ENCODE measurements at regions not wholly inside any gene's neighbourhood (a gene's known extent, or its start where the extent isn't known, plus 50 kb on each side); places are given as distances from the start of the nearest gene placed in this dataset.

DNA sequence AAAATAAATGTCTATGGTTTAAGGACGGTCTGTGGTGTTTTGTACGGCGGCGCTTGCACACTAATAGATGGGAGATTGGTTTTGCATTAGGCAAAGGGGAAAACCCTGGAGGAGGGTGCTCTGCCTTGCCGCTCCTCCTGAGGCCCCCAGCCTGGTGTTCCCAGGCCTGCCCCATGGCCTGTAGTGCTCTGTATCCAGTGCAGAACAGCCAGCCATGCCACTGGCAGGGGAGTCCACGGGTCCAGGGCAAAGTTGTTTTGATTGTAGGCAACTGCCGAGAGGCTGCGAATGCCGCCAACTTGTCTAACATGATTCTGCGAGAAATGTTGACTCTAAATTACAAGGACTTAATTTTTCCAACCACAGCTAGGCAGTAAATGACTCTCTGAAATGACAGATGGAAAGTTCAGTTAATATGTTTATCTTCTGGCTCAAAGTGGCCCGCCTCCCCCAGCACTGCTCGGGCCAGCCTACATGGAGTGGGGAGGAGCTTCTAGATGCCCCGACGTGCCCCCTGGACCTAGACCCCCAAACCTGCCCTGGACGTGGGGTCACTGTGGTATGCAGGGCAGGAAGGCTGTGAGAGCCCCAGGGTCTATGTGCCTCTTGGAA is 104.6 kb upstream of the GDF10 start:
- DNase-seq, result no peak

- DNase-seq, result no peak
Observed at GRCh38 chr10:47196691-47197090, 103.3 kb upstream of the GDF10 start.

DNA sequence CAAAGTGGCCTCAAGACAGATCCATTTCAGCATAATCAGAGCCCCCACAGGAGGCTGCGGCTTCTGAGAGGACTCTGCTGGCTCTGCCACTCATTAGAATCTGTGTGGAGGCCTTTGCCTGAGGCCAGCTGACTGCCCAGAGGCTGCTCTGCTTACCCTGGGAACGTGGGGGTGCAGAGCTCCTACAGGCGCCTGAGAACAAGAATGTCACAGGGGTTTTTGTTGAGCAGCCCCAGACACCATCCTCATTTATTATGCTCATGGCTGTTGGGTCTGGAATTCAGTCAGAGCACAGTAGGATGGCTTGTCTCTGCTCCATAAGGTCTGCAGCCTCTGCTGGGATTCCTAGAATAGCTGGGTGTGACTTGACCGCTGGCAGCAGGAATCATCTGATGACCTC is 101.8 kb upstream of the GDF10 start:
- no peak for DNase-seq

GRCh38 chr10:47205192-47205591 is 94.8 kb upstream of the GDF10 start:
- no peak for DNase-seq

DNA sequence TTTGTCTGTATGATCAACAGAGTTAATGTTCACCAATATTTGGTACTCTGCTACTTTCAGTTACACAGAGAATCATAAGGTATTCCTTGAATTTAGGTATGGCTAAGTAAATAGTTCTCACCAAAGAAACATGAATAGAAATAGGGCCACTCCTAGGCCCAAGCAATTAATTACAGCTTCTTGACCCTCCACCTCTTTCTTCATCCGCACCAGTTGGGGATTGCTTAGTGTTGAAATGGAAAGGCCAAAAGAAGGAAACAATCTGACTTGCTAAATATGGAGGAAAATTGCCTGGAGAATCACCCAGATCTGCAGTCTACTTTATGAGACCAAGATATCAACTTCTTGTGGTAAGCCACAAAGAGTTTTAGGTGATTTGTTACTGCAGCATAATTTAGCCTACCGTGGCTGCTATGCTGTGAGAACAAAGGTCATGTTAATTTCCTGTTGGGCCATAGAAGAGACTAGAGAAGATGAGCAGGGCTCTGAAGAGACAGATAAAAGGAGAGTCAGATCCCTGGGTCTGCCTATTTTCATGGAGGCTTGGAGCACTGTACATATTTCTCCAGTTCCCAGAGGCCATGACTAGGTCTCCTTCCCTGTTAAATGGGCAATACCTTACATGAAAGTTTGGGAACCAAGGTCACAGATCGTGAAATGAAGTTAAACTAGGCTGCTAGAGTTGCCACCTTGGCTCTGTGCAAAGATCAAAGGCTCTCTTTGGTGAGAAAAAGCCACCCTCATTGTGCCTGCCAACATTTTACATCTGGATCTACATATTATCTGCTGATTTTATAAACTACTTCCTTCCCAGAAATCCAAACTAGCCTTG is 93.3 kb upstream of the GDF10 start:
- no peak for DNase-seq

DNA sequence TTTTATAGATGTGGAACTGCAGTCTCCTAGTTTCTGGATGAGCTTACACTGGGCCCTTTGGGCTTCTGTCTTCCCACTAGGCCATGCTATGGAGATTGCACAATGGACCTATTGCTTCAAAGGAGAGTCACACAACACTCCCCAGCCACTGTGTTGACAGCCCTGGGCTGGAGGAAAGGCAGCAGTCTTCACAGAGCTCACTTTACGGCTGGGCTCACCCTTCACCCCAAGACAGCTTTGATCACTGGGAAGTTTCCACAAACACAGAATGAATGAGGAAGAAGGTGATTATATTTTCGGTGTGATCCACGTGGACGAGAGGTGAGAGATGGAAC is 92.7 kb upstream of the GDF10 start:
- no peak for DNase-seq

DNA sequence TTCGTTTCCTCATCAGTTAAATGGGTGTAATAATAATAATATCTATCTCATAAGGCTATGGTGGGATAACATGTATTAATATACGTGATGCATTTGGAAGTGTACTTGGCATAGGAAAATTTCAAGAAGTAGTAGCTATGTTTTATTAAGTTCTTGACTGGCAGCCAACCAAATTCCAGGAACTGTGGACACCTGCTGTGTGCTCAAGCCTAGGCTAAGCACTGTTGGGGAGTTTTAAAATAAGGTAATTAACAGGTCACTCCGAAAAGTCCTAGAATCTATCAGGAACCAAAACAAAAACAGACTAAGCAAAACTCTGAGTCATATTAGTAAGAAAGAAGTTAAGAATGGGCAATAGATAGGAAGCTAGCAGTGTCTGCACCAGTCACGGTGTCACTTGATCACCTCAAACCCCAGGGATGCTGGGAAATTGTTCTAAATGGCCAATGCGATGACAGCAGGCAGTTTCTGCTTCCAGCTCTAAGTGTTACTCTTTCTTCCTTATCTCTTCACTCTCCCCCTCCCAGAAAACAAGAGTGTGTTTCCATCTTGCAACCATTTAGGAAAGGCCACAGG is 92.0 kb upstream of the GDF10 start:
- DNase-seq, result no peak

- no peak for DNase-seq
Observed at GRCh38 chr10:47209466-47209865, 90.5 kb upstream of the GDF10 start.

DNA sequence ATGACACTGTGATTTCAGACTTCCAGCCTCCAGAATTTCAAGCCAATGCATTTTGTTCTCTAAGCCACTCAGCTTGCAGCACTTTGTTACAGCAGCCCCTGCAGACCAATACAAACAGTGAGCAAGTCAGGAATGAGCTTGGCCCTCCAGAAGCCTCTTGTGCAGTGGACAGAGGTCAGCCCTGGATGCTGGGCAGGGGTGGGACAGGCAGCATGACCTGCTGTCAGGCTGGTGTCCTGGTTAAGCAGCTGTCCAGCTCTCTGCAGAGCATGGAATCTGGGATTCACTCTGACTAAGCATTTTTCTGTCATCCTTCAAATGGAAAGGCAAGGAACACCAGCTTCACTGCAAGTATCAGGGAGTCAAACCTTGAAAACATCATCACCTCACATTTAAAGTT is 85.5 kb upstream of the GDF10 start:
- no peak for DNase-seq

GRCh38 chr10:47217113-47217512 is 82.9 kb upstream of the GDF10 start:
- DNase-seq, result no peak

DNA sequence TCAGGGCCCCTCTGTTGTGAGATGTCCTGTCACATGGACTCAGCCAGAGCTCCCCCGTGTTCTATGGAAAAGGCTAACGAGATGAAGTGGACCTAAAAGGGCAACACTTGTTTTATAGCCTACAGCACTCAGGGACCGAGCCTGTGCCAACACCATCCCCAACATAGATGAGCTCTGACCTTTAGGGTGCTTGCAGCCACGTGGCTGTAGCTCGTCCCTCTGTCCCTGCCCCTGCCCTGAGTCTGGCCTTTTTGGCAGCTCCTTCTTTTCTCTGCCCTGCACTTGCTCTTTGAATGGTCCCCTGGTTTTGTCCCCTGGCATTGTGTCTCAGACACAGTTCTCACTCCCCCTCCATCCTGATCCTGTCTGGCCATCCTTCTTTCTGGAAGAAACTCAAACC is 81.2 kb upstream of the GDF10 start:
- no peak for DNase-seq

GRCh38 chr10:47222461-47222860 is 77.5 kb upstream of the GDF10 start:
- no peak for DNase-seq

GRCh38 chr10:47223236-47223635 is 76.8 kb upstream of the GDF10 start:
- DNase-seq, result no peak

GRCh38 chr10:47224546-47225218 is 75.3 kb upstream of the GDF10 start:
- DNase-seq, result no peak

DNA sequence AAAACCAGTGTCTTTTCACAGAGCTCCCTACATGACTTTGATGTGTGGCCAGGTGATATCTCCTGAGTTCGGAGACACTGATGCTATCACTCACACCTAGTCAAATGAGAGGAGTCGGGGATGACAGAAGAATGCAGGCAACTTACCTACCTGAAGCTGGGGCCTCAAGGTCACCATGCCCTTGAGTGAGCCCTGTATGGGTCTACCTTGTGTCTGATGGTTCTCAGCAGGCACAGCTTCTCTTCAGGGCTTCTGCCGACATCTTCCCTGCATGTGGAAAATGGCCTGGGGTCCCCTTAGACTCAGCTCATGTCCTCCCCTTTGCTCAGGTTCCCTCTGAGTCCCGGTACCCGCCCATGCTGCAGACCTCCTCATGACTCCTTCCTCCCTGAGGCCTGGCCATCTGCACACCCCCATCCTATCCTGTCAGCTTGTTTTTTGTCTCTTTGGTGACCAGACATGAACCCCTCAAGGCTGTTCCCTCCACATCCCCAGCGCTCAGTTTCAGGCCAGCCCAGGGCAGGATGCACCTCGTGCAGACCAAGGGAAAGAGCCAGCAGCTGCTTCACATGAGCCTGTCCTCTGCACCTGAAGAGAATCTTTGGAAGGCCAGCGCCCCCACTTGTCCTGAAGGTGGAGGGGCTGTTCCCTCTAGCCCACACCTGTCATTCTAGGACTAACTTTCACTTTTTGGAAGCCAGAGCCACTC is 74.6 kb upstream of the GDF10 start:
- DNase-seq, result no peak

DNA sequence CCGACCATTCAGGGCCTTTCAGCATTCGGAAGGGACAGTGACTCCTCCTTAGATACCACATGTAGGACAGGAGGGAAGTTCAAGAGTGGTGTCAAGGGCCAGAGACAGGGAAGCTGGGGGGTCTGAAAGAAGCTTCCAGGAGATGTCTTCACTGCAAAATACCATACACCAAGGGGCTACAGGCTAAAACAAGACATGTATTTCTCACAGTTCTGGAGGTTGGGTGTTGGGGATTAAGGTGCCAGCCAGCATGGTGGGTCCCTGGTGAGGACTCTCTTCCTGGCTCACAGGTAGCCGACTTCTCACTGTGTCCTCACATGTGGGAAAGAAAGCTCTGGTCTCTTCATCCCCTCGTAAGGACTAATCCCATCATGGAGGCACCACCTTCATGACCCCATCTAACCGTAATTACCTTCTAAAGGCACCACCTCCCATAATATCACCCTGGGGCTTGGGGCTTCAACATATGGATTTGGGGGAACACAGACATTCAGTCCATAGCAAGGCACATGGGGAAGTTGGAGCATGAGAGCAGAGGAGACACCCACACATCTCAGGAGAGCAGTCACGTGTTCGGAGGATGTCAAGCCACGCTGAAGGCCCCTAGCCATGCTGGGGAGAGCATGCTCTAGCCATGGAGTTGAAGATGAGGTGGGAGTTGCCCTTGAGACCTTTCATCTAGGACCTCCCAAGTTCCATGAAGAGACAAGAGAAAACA is 73.9 kb upstream of the GDF10 start:
- no peak for DNase-seq

DNA sequence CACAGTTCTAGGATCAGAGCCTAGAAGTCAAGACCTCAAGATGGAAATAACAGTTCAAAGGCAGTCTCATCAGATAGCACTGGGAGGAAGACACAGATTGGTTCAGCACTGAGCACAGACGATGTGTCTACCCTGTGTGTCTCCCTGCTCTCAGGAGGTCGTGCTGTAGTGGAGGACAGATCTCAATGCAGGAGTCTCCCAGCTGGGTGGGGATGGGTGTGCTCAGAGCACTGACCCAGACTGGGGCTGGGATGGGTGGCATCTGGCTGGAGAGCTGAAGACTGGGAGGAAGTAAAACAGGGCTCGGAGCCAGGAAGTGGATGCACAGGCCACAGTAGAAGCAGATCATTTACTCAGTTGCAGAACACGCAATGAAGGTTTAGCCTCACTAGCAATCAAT is 69.5 kb upstream of the GDF10 start:
- no peak for DNase-seq

GRCh38 chr10:47230957-47231356 is 69.0 kb upstream of the GDF10 start:
- no peak for DNase-seq

- DNase-seq, result no peak
Observed at GRCh38 chr10:47231414-47231813, 68.6 kb upstream of the GDF10 start.

GRCh38 chr10:47233631-47234030 is 66.4 kb upstream of the GDF10 start:
- DNase-seq, result no peak

GRCh38 chr10:47235484-47235883 is 64.5 kb upstream of the GDF10 start:
- DNase-seq, result no peak
